ENCODE measurements at regions not wholly inside any gene's neighbourhood (a gene's known extent, or its start where the extent isn't known, plus 50 kb on each side); places are given as distances from the start of the nearest gene placed in this dataset.
"Not testable (repeated sequence)": the region's sequence is repeated elsewhere in the genome, so short reads cannot be mapped to it uniquely, and the experiment has no call there.

DNA sequence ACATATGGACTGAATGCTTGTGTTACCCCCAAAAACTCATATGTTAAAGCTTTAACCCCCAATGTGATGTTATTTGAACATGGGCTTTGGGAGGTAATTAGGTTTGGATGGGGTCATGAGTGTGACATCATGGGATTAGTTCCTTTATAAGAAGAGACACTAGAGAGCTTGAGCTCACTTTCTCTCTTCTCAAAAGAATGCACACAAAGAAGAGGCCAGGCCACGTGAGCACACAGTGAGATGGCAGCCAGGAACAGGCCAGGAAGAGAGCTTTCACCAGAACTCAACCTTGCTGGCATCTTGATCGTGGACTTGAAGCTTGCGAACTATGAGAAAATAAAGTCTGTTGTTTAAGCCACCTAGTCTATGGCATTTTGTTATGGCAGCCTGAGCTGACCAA lies 360.6 kb downstream of the NR2F1-AS1 start:
- H3K9me3 ChIP-seq = no peaks in the 10 kb centered on the region
- no peaks in the 10 kb centered on the region for H3K27me3 ChIP-seq
- H3K36me3 ChIP-seq = no peaks in the 10 kb centered on the region
- TF ChIP-seq POLR2AphosphoS5 (IDR thresholded peaks at IDR 0.05) (no peak), POLR2A (IDR thresholded peaks at IDR 0.05) (no peak), EP300 (IDR thresholded peaks at IDR 0.05) (no peak)
- TF ChIP-seq, protein P1, sequence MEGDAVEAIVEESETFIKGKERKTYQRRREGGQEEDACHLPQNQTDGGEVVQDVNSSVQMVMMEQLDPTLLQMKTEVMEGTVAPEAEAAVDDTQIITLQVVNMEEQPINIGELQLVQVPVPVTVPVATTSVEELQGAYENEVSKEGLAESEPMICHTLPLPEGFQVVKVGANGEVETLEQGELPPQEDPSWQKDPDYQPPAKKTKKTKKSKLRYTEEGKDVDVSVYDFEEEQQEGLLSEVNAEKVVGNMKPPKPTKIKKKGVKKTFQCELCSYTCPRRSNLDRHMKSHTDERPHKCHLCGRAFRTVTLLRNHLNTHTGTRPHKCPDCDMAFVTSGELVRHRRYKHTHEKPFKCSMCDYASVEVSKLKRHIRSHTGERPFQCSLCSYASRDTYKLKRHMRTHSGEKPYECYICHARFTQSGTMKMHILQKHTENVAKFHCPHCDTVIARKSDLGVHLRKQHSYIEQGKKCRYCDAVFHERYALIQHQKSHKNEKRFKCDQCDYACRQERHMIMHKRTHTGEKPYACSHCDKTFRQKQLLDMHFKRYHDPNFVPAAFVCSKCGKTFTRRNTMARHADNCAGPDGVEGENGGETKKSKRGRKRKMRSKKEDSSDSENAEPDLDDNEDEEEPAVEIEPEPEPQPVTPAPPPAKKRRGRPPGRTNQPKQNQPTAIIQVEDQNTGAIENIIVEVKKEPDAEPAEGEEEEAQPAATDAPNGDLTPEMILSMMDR (IDR thresholded peaks at IDR 0.05) = no peak
- no peak for ATAC-seq
- no peaks in the 10 kb centered on the region for H3K4me1 ChIP-seq
- no peak overlapping the region for H3K4me3 ChIP-seq
- H3K27ac ChIP-seq = no peak overlapping the region
- WGBS, 2 donors (ENCODE audit: low coverage in 1 of 2) = 82 to 100% methylated on average over 1 to 2 of the region's 3 CpGs

DNA sequence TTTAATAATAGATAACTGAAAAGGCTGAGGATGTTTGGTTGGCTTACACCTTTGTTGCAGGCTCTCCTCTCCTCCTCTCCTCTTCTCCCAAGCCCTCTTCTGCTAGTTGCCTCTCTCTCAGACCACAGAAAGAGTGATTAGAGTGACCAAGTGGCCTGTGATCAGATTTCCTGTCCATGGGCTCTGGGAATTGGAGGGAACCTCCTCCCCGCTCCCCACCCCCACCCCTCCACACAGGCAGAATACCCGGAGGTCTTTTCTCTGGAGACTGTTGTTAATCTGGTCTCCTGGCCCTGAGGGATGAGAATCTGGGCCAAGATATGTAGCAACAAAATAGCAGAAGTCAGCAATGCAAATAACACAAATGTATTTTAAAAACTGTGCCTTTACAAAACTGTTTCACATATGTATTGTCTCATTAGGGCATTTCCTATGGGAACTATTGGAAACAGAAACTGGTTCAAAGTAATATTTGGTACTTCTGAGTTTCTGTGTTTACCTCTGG lies 361.3 kb downstream of the NR2F1-AS1 start:
- TF ChIP-seq, protein P1 (IDR thresholded peaks at IDR 0.05) = no peak
- TF ChIP-seq POLR2A (IDR thresholded peaks at IDR 0.05) (no peak), POLR2AphosphoS5 (IDR thresholded peaks at IDR 0.05) (no peak), EP300 (IDR thresholded peaks at IDR 0.05) (no peak)
- ATAC-seq = no peak
- Histone ChIP-seq H3K36me3 (no peaks in the 10 kb centered on the region), H3K27ac (no peak overlapping the region), H3K4me1 (no peaks in the 10 kb centered on the region), H3K27me3 (no peaks in the 10 kb centered on the region), H3K4me3 (no peak overlapping the region), H3K9me3 (no peaks in the 10 kb centered on the region)
- no CpG with 5 or more reads among the region's 2 CpGs for WGBS, 2 donors (ENCODE audit: low coverage in 1 of 2)

DNA sequence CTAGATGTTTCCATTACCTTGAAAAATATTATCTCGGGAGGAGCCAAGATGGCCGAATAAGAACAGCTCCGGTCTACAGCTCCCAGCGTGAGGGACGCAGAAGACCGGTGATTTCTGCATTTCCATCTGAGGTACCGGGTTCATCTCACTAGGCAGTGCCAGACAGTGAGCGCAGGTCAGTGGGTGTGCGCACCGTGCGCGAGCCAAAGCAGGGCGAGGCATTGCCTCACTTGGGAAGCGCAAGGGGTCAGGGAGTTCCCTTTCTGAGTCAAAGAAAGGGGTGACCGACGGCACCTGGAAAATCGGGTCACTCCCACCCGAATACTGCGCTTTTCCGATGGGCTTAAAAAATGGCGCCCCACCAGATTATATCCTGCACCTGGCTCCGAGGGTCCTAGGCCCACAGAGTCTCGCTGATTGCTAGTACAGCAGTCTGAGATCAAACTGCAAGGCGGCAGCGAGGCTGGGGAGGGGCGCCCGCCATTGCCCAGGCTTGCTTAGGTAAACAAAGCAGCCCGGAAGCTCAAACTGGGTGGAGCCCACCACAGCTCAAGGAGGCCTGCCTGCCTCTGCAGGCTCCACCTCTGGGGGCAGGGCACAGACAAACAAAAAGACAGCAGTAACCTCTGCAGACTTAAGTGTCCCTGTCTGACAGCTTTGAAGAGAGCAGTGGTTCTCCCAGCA lies 367.8 kb downstream of the NR2F1-AS1 start:
- H3K4me1 ChIP-seq, H3K27ac ChIP-seq, H3K4me3 ChIP-seq, H3K9me3 ChIP-seq, H3K27me3 ChIP-seq, H3K36me3 ChIP-seq, ATAC-seq: not testable (repeated sequence)
- WGBS, 2 donors (ENCODE audit: low coverage in 1 of 2) = 95 to 96% methylated on average over 7 to 10 of the region's 28 CpGs

DNA sequence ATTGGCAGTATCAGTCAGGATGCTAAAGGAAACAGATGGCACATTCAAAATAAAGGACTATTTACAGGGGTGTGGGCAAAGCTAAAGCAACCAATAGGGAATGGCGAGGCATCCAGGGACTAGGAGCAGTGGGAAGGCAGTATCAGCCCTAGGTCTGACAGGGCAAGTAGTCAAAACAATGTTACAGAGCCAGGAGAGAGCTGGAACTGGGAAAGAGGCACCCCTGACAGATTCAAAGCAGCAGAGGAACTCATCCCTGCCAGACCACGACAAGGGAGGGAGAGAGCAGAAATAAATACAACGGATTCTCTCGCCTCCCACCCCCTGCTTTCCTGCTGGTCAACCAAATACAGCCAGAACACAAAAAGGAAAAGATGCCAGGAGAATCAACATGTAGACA lies 371.5 kb downstream of the NR2F1-AS1 start:
- 32 to 58% methylated on average over 2 to 3 of the region's 4 CpGs for WGBS, 2 donors (ENCODE audit: low coverage in 1 of 2)
- Histone ChIP-seq H3K4me1 (peaks cover 0 to 4% (median 0%) of the 10 kb centered on the region in 3 donors), H3K27me3 (no peaks in the 10 kb centered on the region), H3K27ac (no peak overlapping the region), H3K9me3 (no peaks in the 10 kb centered on the region), H3K4me3 (no peak overlapping the region), H3K36me3 (no peaks in the 10 kb centered on the region)
- TF ChIP-seq POLR2AphosphoS5 (IDR thresholded peaks at IDR 0.05) = no peak
- no peak for TF ChIP-seq POLR2A (IDR thresholded peaks at IDR 0.05)
- TF ChIP-seq, protein P1 (IDR thresholded peaks at IDR 0.05) = no peak
- ATAC-seq = no peak

DNA sequence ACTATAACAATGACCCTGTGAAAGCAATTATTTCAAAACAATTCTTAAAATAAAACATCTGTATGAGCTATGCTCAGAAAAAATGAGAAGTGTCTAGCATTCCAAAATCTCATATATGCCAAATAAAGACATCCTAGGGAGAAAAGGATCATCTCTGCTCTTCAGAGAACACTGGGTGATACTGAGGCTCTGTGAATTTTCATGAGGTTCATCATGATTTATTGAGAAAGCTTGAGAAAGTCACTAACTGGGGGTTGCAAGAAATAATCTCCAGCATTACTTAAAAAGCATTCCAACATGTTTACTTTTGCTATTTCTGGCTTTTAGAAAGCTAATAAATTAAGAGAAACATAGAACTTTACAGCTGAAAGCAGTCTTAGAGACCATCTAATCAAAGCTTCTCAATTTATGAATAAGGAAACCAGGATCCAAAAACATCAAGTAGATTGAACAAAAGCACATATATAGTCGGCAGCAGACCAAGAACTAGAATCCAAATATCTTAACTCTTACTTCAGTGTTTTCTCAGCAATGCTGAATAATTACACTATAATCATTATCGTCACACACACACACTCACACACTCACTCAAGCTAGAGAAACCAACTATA lies 372.8 kb downstream of the NR2F1-AS1 start:
- ATAC-seq = no peak
- WGBS, 2 donors (ENCODE audit: low coverage in 1 of 2) = 61 to 78% methylated on average over 2 of the region's 2 CpGs
- TF ChIP-seq POLR2AphosphoS5 (IDR thresholded peaks at IDR 0.05) (no peak), POLR2A (IDR thresholded peaks at IDR 0.05) (no peak), EP300 (IDR thresholded peaks at IDR 0.05) (no peak)
- TF ChIP-seq, protein P1 (IDR thresholded peaks at IDR 0.05) = no peak

More for the DNA sequence above, 372.8 kb downstream of the NR2F1-AS1 start:
- Histone ChIP-seq H3K36me3 (no peaks in the 10 kb centered on the region), H3K9me3 (no peaks in the 10 kb centered on the region), H3K27ac (no peak overlapping the region), H3K27me3 (no peaks in the 10 kb centered on the region), H3K4me3 (no peak overlapping the region), H3K4me1 (peaks cover 0 to 4% (median 0%) of the 10 kb centered on the region in 3 donors)
